ENCODE measurements at regions not wholly inside any gene's neighbourhood (a gene's known extent, or its start where the extent isn't known, plus 50 kb on each side); places are given as distances from the start of the nearest gene placed in this dataset.

- TF ChIP-seq CTCF (IDR thresholded peaks at IDR 0.05; ENCODE audit: insufficient read depth, low read depth, low read length), result no peak
- TF ChIP-seq EZH2 (IDR thresholded peaks at IDR 0.05; ENCODE audit: insufficient read depth, low read length), result no peak
Measured at GRCh38 chr1:88488237-88488636, 195.8 kb upstream of the PKN2 start.
